ENCODE measurements at regions not wholly inside any gene's neighbourhood (a gene's known extent, or its start where the extent isn't known, plus 50 kb on each side); places are given as distances from the start of the nearest gene placed in this dataset.

GRCh38 chr14:101058571-101058970, 155.0 kb upstream of the RTL1 start:
- no peak overlapping the region for H2BK120ac ChIP-seq (ENCODE audit: low read depth, low read length)
- H3K4me1 ChIP-seq (ENCODE audit: control insufficient read depth, insufficient read depth, low read depth, low read length) = no peaks in the 10 kb centered on the region
- 80% methylated on average over 1 of the region's 3 CpGs for WGBS
- no peak overlapping the region for H3K4me3 ChIP-seq (ENCODE audit: insufficient read depth in 1 of 2, low read depth in 1 of 2, low read length in 2 of 2)
- no peak overlapping the region for H2AFZ ChIP-seq (ENCODE audit: low read depth, low read length)
- no peak overlapping the region for H3K4me2 ChIP-seq (ENCODE audit: low read length, poor library complexity, severe bottlenecking)
- no peak overlapping the region for H3K4ac ChIP-seq (ENCODE audit: low read depth in 1 of 2, low read length in 2 of 2)
- H3K9me3 ChIP-seq (ENCODE audit: control insufficient read depth, low read length) = peaks cover 5% of the 10 kb centered on the region
- DNase-seq = no peak
- no peak overlapping the region for H2AK5ac ChIP-seq (ENCODE audit: low read length, severe bottlenecking)
- no peak overlapping the region for H3K23ac ChIP-seq (ENCODE audit: low read length in 2 of 2)
- H3K79me1 ChIP-seq (replicated peaks; ENCODE audit: low read length, poor library complexity, severe bottlenecking) = no peaks in the 10 kb centered on the region
- no peak overlapping the region for H2BK15ac ChIP-seq (ENCODE audit: low read depth, poor library complexity, severe bottlenecking)
- H3K27ac ChIP-seq (ENCODE audit: low read length, poor library complexity, severe bottlenecking) = no peak overlapping the region
- H3K9ac ChIP-seq (ENCODE audit: low read length) = no peak overlapping the region
- H4K91ac ChIP-seq (ENCODE audit: low read length) = no peak overlapping the region
- no peak overlapping the region for H4K8ac ChIP-seq (ENCODE audit: low read length)
- no peaks in the 10 kb centered on the region for H3K27me3 ChIP-seq (ENCODE audit: control insufficient read depth in 1 of 2, insufficient read depth in 1 of 2, low read length in 2 of 2)
- H3K36me3 ChIP-seq (ENCODE audit: control insufficient read depth in 1 of 2, insufficient read depth in 2 of 2, low read depth in 1 of 2, low read length in 2 of 2) = peaks cover 0 to 93% of the 10 kb centered on the region in 2 experiments
- no peak overlapping the region for H3K14ac ChIP-seq (ENCODE audit: low read length in 2 of 2)
- H2BK12ac ChIP-seq (ENCODE audit: low read length in 2 of 2) = no peak overlapping the region
- H2BK5ac ChIP-seq (ENCODE audit: low read depth, low read length, poor library complexity, severe bottlenecking) = no peak overlapping the region
- no peak overlapping the region for H3K18ac ChIP-seq (ENCODE audit: low read depth in 1 of 2, low read length in 2 of 2)

- Histone ChIP-seq H2AFZ (ENCODE audit: low read depth, low read length) (no peak overlapping the region), H3K14ac (ENCODE audit: low read length in 2 of 2) (no peak overlapping the region), H3K18ac (ENCODE audit: low read depth in 1 of 2, low read length in 2 of 2) (no peak overlapping the region), H3K23ac (ENCODE audit: low read length in 2 of 2) (no peak overlapping the region), H2BK15ac (ENCODE audit: low read depth, poor library complexity, severe bottlenecking) (no peak overlapping the region), H4K8ac (ENCODE audit: low read length) (no peak overlapping the region), H3K4ac (ENCODE audit: low read depth in 1 of 2, low read length in 2 of 2) (no peak overlapping the region), H3K9me3 (ENCODE audit: control insufficient read depth, low read length) (peaks cover 5% of the 10 kb centered on the region), H3K4me1 (ENCODE audit: control insufficient read depth, insufficient read depth, low read depth, low read length) (peaks cover 3% of the 10 kb centered on the region), H3K27ac (ENCODE audit: low read length, poor library complexity, severe bottlenecking) (no peak overlapping the region), H3K36me3 (ENCODE audit: control insufficient read depth in 1 of 2, insufficient read depth in 2 of 2, low read depth in 1 of 2, low read length in 2 of 2) (peaks cover 0 to 93% of the 10 kb centered on the region in 2 experiments), H2AK5ac (ENCODE audit: low read length, severe bottlenecking) (no peak overlapping the region), H4K91ac (ENCODE audit: low read length) (no peak overlapping the region), H3K9ac (ENCODE audit: low read length) (no peak overlapping the region), H2BK12ac (ENCODE audit: low read length in 2 of 2) (no peak overlapping the region), H3K27me3 (ENCODE audit: control insufficient read depth in 1 of 2, insufficient read depth in 1 of 2, low read length in 2 of 2) (no peaks in the 10 kb centered on the region), H3K4me3 (ENCODE audit: insufficient read depth in 1 of 2, low read depth in 1 of 2, low read length in 2 of 2) (no peak overlapping the region), H3K4me2 (ENCODE audit: low read length, poor library complexity, severe bottlenecking) (no peak overlapping the region), H2BK5ac (ENCODE audit: low read depth, low read length, poor library complexity, severe bottlenecking) (no peak overlapping the region), H2BK120ac (ENCODE audit: low read depth, low read length) (no peak overlapping the region), H3K79me1 (replicated peaks; ENCODE audit: low read length, poor library complexity, severe bottlenecking) (no peaks in the 10 kb centered on the region)
- 91% methylated on average over 19 of the region's 19 CpGs for WGBS
- DNase-seq = no peak
These were observed 156.7 kb upstream of the RTL1 start for GRCh38 chr14:101060171-101060601.

DNA sequence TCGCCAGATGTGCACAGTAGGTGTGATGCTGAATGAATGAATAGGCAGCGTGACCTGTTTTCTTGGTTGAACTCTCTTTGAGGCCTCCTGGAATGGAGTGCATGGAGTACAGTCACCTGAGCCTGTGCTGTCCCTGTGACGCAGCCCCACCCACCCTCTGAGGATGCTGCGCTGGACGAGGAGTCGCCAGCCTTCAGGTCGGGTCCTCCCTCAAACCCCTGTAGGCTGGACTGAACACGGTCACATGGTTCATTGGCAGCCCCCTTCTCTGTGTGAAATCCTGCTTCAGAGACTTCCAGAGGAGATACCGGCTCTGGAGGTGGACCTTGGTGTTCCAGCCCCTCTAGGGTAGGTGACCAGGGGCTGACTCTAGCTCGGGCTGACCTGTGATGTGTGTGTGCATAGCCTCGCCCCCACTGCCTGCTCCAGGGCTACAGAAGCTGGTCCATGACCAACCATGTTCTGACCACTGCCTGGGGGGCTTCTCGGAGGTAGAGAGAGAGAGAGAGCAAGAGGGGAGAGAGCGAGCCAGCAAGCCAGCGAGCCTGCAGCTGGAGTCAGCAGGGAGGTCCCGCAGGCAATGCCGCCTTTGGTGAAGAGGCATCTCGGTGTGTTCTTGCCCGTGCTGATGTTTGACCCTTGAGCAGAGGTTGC, 158.0 kb upstream of the RTL1 start:
- H2BK15ac ChIP-seq (ENCODE audit: low read depth, poor library complexity, severe bottlenecking) = no peak overlapping the region
- DNase-seq = no peak
- H3K4ac ChIP-seq (ENCODE audit: low read depth in 1 of 2, low read length in 2 of 2) = no peak overlapping the region
- no peak overlapping the region for H3K9ac ChIP-seq (ENCODE audit: low read length)
- H2AK5ac ChIP-seq (ENCODE audit: low read length, severe bottlenecking) = no peak overlapping the region
- no peaks in the 10 kb centered on the region for H3K27me3 ChIP-seq (ENCODE audit: control insufficient read depth in 1 of 2, insufficient read depth in 1 of 2, low read length in 2 of 2)
- peaks cover 3% of the 10 kb centered on the region for H3K4me1 ChIP-seq (ENCODE audit: control insufficient read depth, insufficient read depth, low read depth, low read length)
- no peak overlapping the region for H2BK12ac ChIP-seq (ENCODE audit: low read length in 2 of 2)
- WGBS = 87% methylated on average over 18 of the region's 18 CpGs
- no peak overlapping the region for H3K23ac ChIP-seq (ENCODE audit: low read length in 2 of 2)
- no peak overlapping the region for H3K27ac ChIP-seq (ENCODE audit: low read length, poor library complexity, severe bottlenecking)
- no peak overlapping the region for H2BK5ac ChIP-seq (ENCODE audit: low read depth, low read length, poor library complexity, severe bottlenecking)
- H3K4me3 ChIP-seq (ENCODE audit: insufficient read depth in 1 of 2, low read depth in 1 of 2, low read length in 2 of 2) = no peak overlapping the region
- no peak overlapping the region for H2AFZ ChIP-seq (ENCODE audit: low read depth, low read length)
- H3K36me3 ChIP-seq (ENCODE audit: control insufficient read depth in 1 of 2, insufficient read depth in 2 of 2, low read depth in 1 of 2, low read length in 2 of 2) = peaks cover 0 to 92% of the 10 kb centered on the region in 2 experiments
- H4K8ac ChIP-seq (ENCODE audit: low read length) = no peak overlapping the region
- no peak overlapping the region for H2BK120ac ChIP-seq (ENCODE audit: low read depth, low read length)
- no peak overlapping the region for H3K14ac ChIP-seq (ENCODE audit: low read length in 2 of 2)
- no peaks in the 10 kb centered on the region for H3K79me1 ChIP-seq (replicated peaks; ENCODE audit: low read length, poor library complexity, severe bottlenecking)
- H3K18ac ChIP-seq (ENCODE audit: low read depth in 1 of 2, low read length in 2 of 2) = no peak overlapping the region
- H3K4me2 ChIP-seq (ENCODE audit: low read length, poor library complexity, severe bottlenecking) = no peak overlapping the region
- H4K91ac ChIP-seq (ENCODE audit: low read length) = no peak overlapping the region
- peaks cover 5% of the 10 kb centered on the region for H3K9me3 ChIP-seq (ENCODE audit: control insufficient read depth, low read length)

DNA sequence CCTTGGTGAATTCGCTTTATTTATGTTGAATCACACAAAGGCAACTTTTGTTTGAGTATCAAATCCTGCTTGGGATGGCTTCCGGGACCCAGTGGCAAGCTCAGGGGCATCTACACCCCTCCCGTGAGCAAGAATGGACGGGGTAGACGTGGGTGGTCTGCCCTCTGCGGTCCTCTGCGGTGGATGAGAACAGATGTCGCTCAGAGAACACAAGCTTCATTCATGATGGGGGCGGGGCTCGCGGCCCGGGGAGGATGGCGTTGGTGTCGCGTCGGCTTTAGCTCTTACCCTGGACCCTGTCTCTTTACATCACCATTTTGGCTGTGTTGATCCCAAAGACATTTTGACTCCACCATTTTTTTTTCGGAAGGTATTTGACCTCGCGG, 158.5 kb upstream of the RTL1 start:
- H2BK5ac ChIP-seq (ENCODE audit: low read depth, low read length, poor library complexity, severe bottlenecking) = no peak overlapping the region
- 88% methylated on average over 19 of the region's 19 CpGs for WGBS
- H3K4ac ChIP-seq (ENCODE audit: low read depth in 1 of 2, low read length in 2 of 2) = no peak overlapping the region
- H3K4me3 ChIP-seq (ENCODE audit: insufficient read depth in 1 of 2, low read depth in 1 of 2, low read length in 2 of 2) = no peak overlapping the region
- H3K36me3 ChIP-seq (ENCODE audit: control insufficient read depth in 1 of 2, insufficient read depth in 2 of 2, low read depth in 1 of 2, low read length in 2 of 2) = peaks cover 0 to 92% of the 10 kb centered on the region in 2 experiments
- no peaks in the 10 kb centered on the region for H3K27me3 ChIP-seq (ENCODE audit: control insufficient read depth in 1 of 2, insufficient read depth in 1 of 2, low read length in 2 of 2)
- no peak overlapping the region for H4K91ac ChIP-seq (ENCODE audit: low read length)
- no peak overlapping the region for H3K14ac ChIP-seq (ENCODE audit: low read length in 2 of 2)
- H2BK12ac ChIP-seq (ENCODE audit: low read length in 2 of 2) = no peak overlapping the region
- no peak overlapping the region for H3K27ac ChIP-seq (ENCODE audit: low read length, poor library complexity, severe bottlenecking)
- no peak overlapping the region for H3K18ac ChIP-seq (ENCODE audit: low read depth in 1 of 2, low read length in 2 of 2)
- no peak overlapping the region for H3K4me2 ChIP-seq (ENCODE audit: low read length, poor library complexity, severe bottlenecking)
- H3K4me1 ChIP-seq (ENCODE audit: control insufficient read depth, insufficient read depth, low read depth, low read length) = peaks cover 3% of the 10 kb centered on the region
- DNase-seq = no peak
- no peak overlapping the region for H3K23ac ChIP-seq (ENCODE audit: low read length in 2 of 2)
- H2BK15ac ChIP-seq (ENCODE audit: low read depth, poor library complexity, severe bottlenecking) = no peak overlapping the region
- H2AK5ac ChIP-seq (ENCODE audit: low read length, severe bottlenecking) = no peak overlapping the region
- no peak overlapping the region for H2BK120ac ChIP-seq (ENCODE audit: low read depth, low read length)
- H4K8ac ChIP-seq (ENCODE audit: low read length) = no peak overlapping the region
- H3K9ac ChIP-seq (ENCODE audit: low read length) = no peak overlapping the region
- no peak overlapping the region for H2AFZ ChIP-seq (ENCODE audit: low read depth, low read length)
- no peaks in the 10 kb centered on the region for H3K79me1 ChIP-seq (replicated peaks; ENCODE audit: low read length, poor library complexity, severe bottlenecking)
- H3K9me3 ChIP-seq (ENCODE audit: control insufficient read depth, low read length) = peaks cover 5% of the 10 kb centered on the region
